H1 (cell line): ENCODE measurements at regions not wholly inside any gene's neighbourhood (a gene's known extent, or its start where the extent isn't known, plus 50 kb on each side); places are given as distances from the start of the nearest gene placed in this dataset.

ENCODE experiments used
- CTCF ChIA-PET: fragments of 300-600 bp; sonication (Branson Sonifier 250); formaldehyde crosslinking; loops from one replicate; lab custom pipeline; 2021; ENCODE audit not compliant: partially characterized antibody; lab: Charles Lee
- POLR2A ChIA-PET: fragments of 300-600 bp; sonication (Branson Sonifier 250); formaldehyde crosslinking; loops from one replicate; lab custom pipeline; 2021; ENCODE audit warnings: inconsistent platforms; ENCODE audit not compliant: partially characterized antibody; lab: Charles Lee
- DNase-seq, 2 experiments: peaks; one replicate each; pipeline versions ENCODE4 v3.0.0 to v3.0.0-alpha.2; 2010 to 2022; ENCODE audit warnings: low spot score in 2 of 2, low read depth in 1 of 2, mixed read lengths in 1 of 2
- FAIRE-seq: peaks from 2 replicates; lab custom pipeline; 2011; peaks lifted over from hg19 to GRCh38; lab: Jason Lieb, UNC
- H2AFZ ChIP-seq: 2 replicates; pipeline ENCODE4 v1.8.1; 2012; ENCODE audit warnings: low read length, inconsistent platforms
- H2AK5ac ChIP-seq: 2 replicates; pipeline ENCODE4 v1.6.1; 2013; ENCODE audit warnings: low read depth, low read length
- H2BK120ac ChIP-seq: replicated peaks from 2 replicates; pipeline ENCODE3; 2013; ENCODE audit warnings: low read depth, low read length, inconsistent platforms
- H2BK12ac ChIP-seq: 2 replicates; pipeline ENCODE4 v1.6.1; 2013; ENCODE audit warnings: low read depth, low read length
- H2BK15ac ChIP-seq: 2 replicates; pipeline ENCODE4 v1.6.1; 2013; ENCODE audit warnings: low read length
- H2BK20ac ChIP-seq: 2 replicates; pipeline ENCODE4 v1.6.1; 2013; ENCODE audit warnings: low read length
- H2BK5ac ChIP-seq: 2 replicates; pipeline ENCODE4 v1.6.1; 2013; ENCODE audit warnings: low read depth, low read length
- H3K14ac ChIP-seq: 2 replicates; pipeline ENCODE4 v1.6.1; 2013; ENCODE audit warnings: inconsistent platforms; ENCODE audit not compliant: insufficient read length
- H3K18ac ChIP-seq: 2 replicates; pipeline ENCODE4 v1.6.1; 2013; ENCODE audit warnings: low read length; ENCODE audit errors: extremely low read depth
- H3K23ac ChIP-seq: 2 replicates; pipeline ENCODE4 v1.6.1; 2013; ENCODE audit warnings: inconsistent platforms; ENCODE audit not compliant: insufficient read length
- H3K23me2 ChIP-seq: 2 replicates; pipeline ENCODE4 v1.6.1; 2013; ENCODE audit warnings: low read depth, low read length
- H3K27ac ChIP-seq: 2 replicates; pipeline ENCODE4 v1.6.1; 2011; ENCODE audit warnings: low read depth, low read length, inconsistent platforms
- H3K27me3 ChIP-seq, 4 experiments: replicated peaks in 1 of 4; 1 replicate in 1 of 4; 2 replicates in 3 of 4; pipeline versions ENCODE4 v1.6.1 to v1.8.1; 2011 to 2013; ENCODE audit warnings: low read length in 3 of 4, mild to moderate bottlenecking in 3 of 4, inconsistent platforms in 2 of 4, mixed read lengths in 2 of 4, moderate library complexity in 1 of 4; ENCODE audit not compliant: control insufficient read depth in 3 of 4, insufficient read depth in 3 of 4; ENCODE audit errors: extremely low read depth in 1 of 4
- H3K36me3 ChIP-seq, 4 experiments: 2 replicates each; pipeline versions ENCODE4 v1.6.1 to v1.8.1; 2011 to 2013; ENCODE audit warnings: mild to moderate bottlenecking in 4 of 4, low read length in 3 of 4, moderate library complexity in 2 of 4, control low read depth in 1 of 4, inconsistent platforms in 1 of 4; ENCODE audit not compliant: insufficient read depth in 4 of 4, control insufficient read depth in 2 of 4
- H3K4ac ChIP-seq: replicated peaks from 2 replicates; pipeline ENCODE3; 2013; ENCODE audit warnings: low read length, low read depth, mixed read lengths, inconsistent platforms; ENCODE audit not compliant: insufficient read length
- H3K4me1 ChIP-seq, 4 experiments: replicated peaks in 1 of 4; 1 replicate in 1 of 4; 2 replicates in 3 of 4; pipeline versions ENCODE4 v1.6.1 to v1.8.1; 2011 to 2013; ENCODE audit warnings: low read length in 3 of 4, inconsistent platforms in 2 of 4, mixed read lengths in 1 of 4; ENCODE audit not compliant: insufficient read depth in 4 of 4, control insufficient read depth in 3 of 4
- H3K4me2 ChIP-seq, 2 experiments: 2 replicates each; pipeline versions ENCODE4 v1.6.1 to v1.8.1; 2011 to 2013; ENCODE audit warnings: low read depth in 2 of 2, low read length in 2 of 2, control low read depth in 1 of 2, inconsistent platforms in 1 of 2, mild to moderate bottlenecking in 1 of 2; ENCODE audit not compliant: insufficient read depth in 1 of 2
- H3K4me3 ChIP-seq, 4 experiments: fragments of 200-600, 300-600 bp in 1 of 4; sonication (generic), shearing (Covaris generic), sonication (Bioruptor Twin) in 1 of 4; 2 replicates each; pipeline versions ENCODE4 v1.5.1 to v1.8.1; 2011 to 2016; ENCODE audit warnings: low read length in 4 of 4, low read depth in 3 of 4, control low read depth in 2 of 4, inconsistent platforms in 2 of 4, mild to moderate bottlenecking in 2 of 4, mixed read lengths in 1 of 4, moderate library complexity in 1 of 4; ENCODE audit not compliant: insufficient read depth in 2 of 4; ENCODE audit errors: extremely low read depth in 1 of 4
- H3K56ac ChIP-seq: replicated peaks from 2 replicates; pipeline ENCODE3; 2013; ENCODE audit warnings: low read depth, mild to moderate bottlenecking, mixed read lengths, low read length, inconsistent platforms; ENCODE audit not compliant: insufficient read length
- H3K79me1 ChIP-seq: 2 replicates; pipeline ENCODE4 v1.6.1; 2013; ENCODE audit warnings: low read depth, low read length, control low read depth
- H3K79me2 ChIP-seq, 2 experiments: 2 replicates each; pipeline versions ENCODE4 v1.6.1 to v1.8.1; 2012 to 2013; ENCODE audit warnings: low read length in 2 of 2, mild to moderate bottlenecking in 2 of 2, inconsistent platforms in 1 of 2; ENCODE audit not compliant: insufficient read depth in 2 of 2, control insufficient read depth in 1 of 2
- H3K9ac ChIP-seq, 4 experiments: replicated peaks in 1 of 4; 1 replicate in 1 of 4; 2 replicates in 3 of 4; pipeline versions ENCODE4 v1.6.1 to v1.8.1; 2011 to 2013; ENCODE audit warnings: low read depth in 3 of 4, low read length in 3 of 4, control low read depth in 2 of 4, mild to moderate bottlenecking in 2 of 4, moderate library complexity in 2 of 4, inconsistent platforms in 1 of 4; ENCODE audit errors: extremely low read depth in 1 of 4
- H3K9me3 ChIP-seq, 2 experiments: 2 replicates each; pipeline versions ENCODE4 v1.6.1 to v1.8.1; 2012 to 2013; ENCODE audit warnings: mild to moderate bottlenecking in 2 of 2, moderate library complexity in 2 of 2, control low read depth in 1 of 2, inconsistent platforms in 1 of 2, low read depth in 1 of 2, low read length in 1 of 2, mixed read lengths in 1 of 2; ENCODE audit not compliant: insufficient read depth in 2 of 2
- H4K20me1 ChIP-seq, 2 experiments: replicated peaks in 1 of 2; 2 replicates each; pipeline versions ENCODE3 to v1.8.1; 2011 to 2013; ENCODE audit warnings: inconsistent platforms in 2 of 2, low read length in 2 of 2, mild to moderate bottlenecking in 1 of 2; ENCODE audit not compliant: insufficient read depth in 2 of 2, control insufficient read depth in 1 of 2
- H4K5ac ChIP-seq: 2 replicates; pipeline ENCODE4 v1.6.1; 2013; ENCODE audit warnings: low read length, low read depth, mixed read lengths, inconsistent platforms; ENCODE audit not compliant: insufficient read length
- H4K8ac ChIP-seq: 2 replicates; pipeline ENCODE4 v1.8.0; 2013; ENCODE audit warnings: mild to moderate bottlenecking, moderate library complexity, low read length, inconsistent platforms; ENCODE audit not compliant: insufficient read depth; ENCODE audit errors: extremely low read depth
- H4K91ac ChIP-seq: replicated peaks from 2 replicates; pipeline ENCODE3; 2013; ENCODE audit warnings: low read length, mixed read lengths, inconsistent platforms; ENCODE audit not compliant: insufficient read length
- GABPA ChIP-seq: IDR thresholded peaks from 2 replicates; pipeline ENCODE4 v1.6.1; 2011; ENCODE audit warnings: mild to moderate bottlenecking, low read length, moderate library complexity, borderline replicate concordance; ENCODE audit not compliant: insufficient read depth

GRCh38 chr14:25250516-25250915 is 200.6 kb upstream of the STXBP6 start:
- H4K8ac ChIP-seq = no peak overlapping the region
- H3K27me3 ChIP-seq = no peaks in the 10 kb centered on the region
- H2AK5ac ChIP-seq = no peak overlapping the region
- no peaks in the 10 kb centered on the region for H3K9me3 ChIP-seq
- H2BK120ac ChIP-seq = no peak overlapping the region
- no peak overlapping the region for H3K27ac ChIP-seq
- CTCF ChIA-PET = interaction anchor here (1.0 to 3.2 kb wide), 4 partner anchors 9 to 161 kb away, joined by 3 to 14 read pairs (median 5); no protein-coding TSS in a partner anchor
- no peak overlapping the region for H3K4ac ChIP-seq
- H3K18ac ChIP-seq = no peak overlapping the region
- no peaks in the 10 kb centered on the region for H3K36me3 ChIP-seq
- H2AFZ ChIP-seq = no peak overlapping the region
- H2BK5ac ChIP-seq = no peak overlapping the region
- DNase-seq (no peak), FAIRE-seq (no peak)
- H2BK12ac ChIP-seq = no peak overlapping the region
- POLR2A ChIA-PET = no interaction called here
- H3K4me2 ChIP-seq = no peak overlapping the region
- no peaks in the 10 kb centered on the region; the same call in 1 of the 2 replicates for H3K23me2 ChIP-seq
- no peak overlapping the region for H4K5ac ChIP-seq
- no peak overlapping the region for H2BK20ac ChIP-seq
- no peaks in the 10 kb centered on the region for H3K4me1 ChIP-seq
- H3K23ac ChIP-seq = no peak overlapping the region
- no peak overlapping the region for H4K91ac ChIP-seq
- H3K4me3 ChIP-seq = no peak overlapping the region
- H2BK15ac ChIP-seq = no peak overlapping the region
- H3K9ac ChIP-seq = no peak overlapping the region
- H3K56ac ChIP-seq = no peak overlapping the region
- H3K14ac ChIP-seq = no peak overlapping the region
- H3K79me1 ChIP-seq = no peaks in the 10 kb centered on the region
- no peaks in the 10 kb centered on the region for H3K79me2 ChIP-seq
- no peaks in the 10 kb centered on the region for H4K20me1 ChIP-seq
- no peak for TF ChIP-seq GABPA
